ENCODE measurements at regions not wholly inside any gene's neighbourhood (a gene's known extent, or its start where the extent isn't known, plus 50 kb on each side); places are given as distances from the start of the nearest gene placed in this dataset.

DNA sequence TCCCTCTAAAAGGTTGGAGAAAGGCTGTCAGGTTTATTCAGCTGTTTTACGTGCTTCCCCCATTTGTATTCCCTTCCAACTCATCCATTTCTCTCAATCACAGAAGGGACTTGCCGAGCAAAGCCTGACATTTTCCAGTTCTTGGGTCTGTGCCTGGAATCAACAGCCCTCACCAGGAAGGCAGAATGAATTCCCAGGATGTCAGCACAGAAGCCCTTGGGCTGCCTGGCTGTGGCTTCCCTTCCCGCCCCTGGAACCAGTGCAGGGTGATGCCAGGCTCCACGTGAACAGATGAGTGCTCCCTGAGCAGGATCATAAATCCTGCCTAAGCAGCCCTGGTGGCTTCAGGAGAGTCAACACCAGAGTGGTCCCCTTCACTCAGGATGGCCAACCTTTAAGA is 86.1 kb upstream of the CD83 start:
- no peak overlapping the region for H3K4me3 Mint-ChIP-seq
- no peaks in the 10 kb centered on the region for H4K20me1 ChIP-seq (ENCODE audit: insufficient read depth, low read length)

DNA sequence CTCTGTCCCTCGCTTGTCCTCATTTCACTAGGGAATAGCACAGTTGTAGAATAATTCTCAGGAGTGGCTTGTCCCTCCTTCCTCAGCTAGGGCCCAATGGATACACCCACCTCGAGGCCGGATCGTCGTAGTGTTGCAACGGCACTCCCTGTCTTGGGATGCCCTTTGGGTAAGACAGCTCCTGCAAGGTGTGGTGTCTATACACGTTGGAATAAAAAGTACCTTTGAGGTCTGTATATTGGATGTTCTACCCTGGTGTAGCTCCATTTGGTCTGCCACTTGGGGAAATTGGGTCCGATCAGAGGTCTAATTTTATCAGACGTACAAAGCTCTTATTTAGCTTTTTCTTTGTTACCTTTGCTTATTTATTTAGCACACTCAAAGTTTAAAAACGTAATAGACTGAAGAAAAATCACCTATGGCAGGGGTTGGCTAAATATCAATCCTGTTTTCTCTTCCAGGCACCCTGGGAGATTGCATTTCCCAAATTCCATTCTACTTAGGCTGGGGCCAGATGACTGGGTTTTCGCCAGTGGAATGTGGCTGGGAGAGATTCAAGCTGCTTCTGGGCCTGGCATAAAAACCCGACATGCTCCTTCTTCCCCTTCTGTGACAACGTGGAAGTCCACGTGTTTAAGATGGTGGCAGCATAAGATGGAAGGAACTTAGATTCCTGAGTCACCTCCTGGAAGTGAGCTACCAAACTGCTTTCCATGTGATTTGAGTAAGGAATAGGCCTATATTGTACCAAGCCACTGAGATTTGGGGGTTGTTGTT is 82.3 kb upstream of the CD83 start:
- Histone ChIP-seq H2AFZ (ENCODE audit: insufficient read depth, low read depth, low read length, poor library complexity, severe bottlenecking) (no peak overlapping the region), H3K27me3 (ENCODE audit: control insufficient read depth in 2 of 2, insufficient read depth in 2 of 2, low read length in 2 of 2) (no peaks in the 10 kb centered on the region), H4K20me1 (ENCODE audit: insufficient read depth, low read length) (no peaks in the 10 kb centered on the region), H3K9ac (ENCODE audit: insufficient read depth, low read length, poor library complexity, severe bottlenecking) (no peak overlapping the region), H3K36me3 (replicated peaks in 1 of 2; ENCODE audit: control insufficient read depth in 1 of 2, insufficient read depth in 2 of 2, low read length in 2 of 2) (no peaks in the 10 kb centered on the region), H3K9me3 (replicated peaks in 1 of 2; ENCODE audit: control insufficient read depth in 1 of 2, insufficient read depth in 1 of 2, low read length in 2 of 2) (no peaks in the 10 kb centered on the region), H3K79me2 (ENCODE audit: insufficient read depth, low read length) (no peaks in the 10 kb centered on the region), H3K4me2 (replicated peaks; ENCODE audit: extremely low read depth, low read length, poor library complexity, severe bottlenecking) (no peak overlapping the region), H3K4me1 (ENCODE audit: control insufficient read depth in 1 of 2, insufficient read depth in 2 of 2, low read length in 2 of 2) (peaks cover 9 to 12% of the 10 kb centered on the region in 2 donors), H3K4me3 (replicated peaks in 1 of 3; ENCODE audit: low read depth in 2 of 3, low read length in 3 of 3) (no peak overlapping the region), H3K27ac (ENCODE audit: low read depth in 1 of 2, low read length in 2 of 2) (no peak overlapping the region)
- intact Hi-C loops (cut with micrococcal nuclease), result loop anchor here (10.0 kb wide), 1 partner anchor 110 kb away; the partner anchor contains the start of gene RNF182 (in 2 of the 2)
- WGBS (ENCODE audit: insufficient coverage), result 100% methylated on average over 6 of the region's 14 CpGs
- TF ChIP-seq, protein P1, sequence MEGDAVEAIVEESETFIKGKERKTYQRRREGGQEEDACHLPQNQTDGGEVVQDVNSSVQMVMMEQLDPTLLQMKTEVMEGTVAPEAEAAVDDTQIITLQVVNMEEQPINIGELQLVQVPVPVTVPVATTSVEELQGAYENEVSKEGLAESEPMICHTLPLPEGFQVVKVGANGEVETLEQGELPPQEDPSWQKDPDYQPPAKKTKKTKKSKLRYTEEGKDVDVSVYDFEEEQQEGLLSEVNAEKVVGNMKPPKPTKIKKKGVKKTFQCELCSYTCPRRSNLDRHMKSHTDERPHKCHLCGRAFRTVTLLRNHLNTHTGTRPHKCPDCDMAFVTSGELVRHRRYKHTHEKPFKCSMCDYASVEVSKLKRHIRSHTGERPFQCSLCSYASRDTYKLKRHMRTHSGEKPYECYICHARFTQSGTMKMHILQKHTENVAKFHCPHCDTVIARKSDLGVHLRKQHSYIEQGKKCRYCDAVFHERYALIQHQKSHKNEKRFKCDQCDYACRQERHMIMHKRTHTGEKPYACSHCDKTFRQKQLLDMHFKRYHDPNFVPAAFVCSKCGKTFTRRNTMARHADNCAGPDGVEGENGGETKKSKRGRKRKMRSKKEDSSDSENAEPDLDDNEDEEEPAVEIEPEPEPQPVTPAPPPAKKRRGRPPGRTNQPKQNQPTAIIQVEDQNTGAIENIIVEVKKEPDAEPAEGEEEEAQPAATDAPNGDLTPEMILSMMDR (IDR thresholded peaks at IDR 0.05), result no peak
- peaks cover 5 to 9% (median 7%) of the 10 kb centered on the region in 3 donors for H3K27me3 Mint-ChIP-seq (ENCODE audit: low read depth in 3 of 3)
- no peak for DNase-seq
- H3K9me3 Mint-ChIP-seq, result peaks cover 0 to 3% (median 0%) of the 10 kb centered on the region in 7 donors
- no peak overlapping the region for H3K4me3 Mint-ChIP-seq
- H3K27ac Mint-ChIP-seq, result no peak overlapping the region
- no peaks in the 10 kb centered on the region for H3K36me3 Mint-ChIP-seq
- H3K4me1 Mint-ChIP-seq, result peaks cover 14% of the 10 kb centered on the region

More for the DNA sequence above, 86.1 kb upstream of the CD83 start:
- Histone ChIP-seq H3K4me3 (replicated peaks in 1 of 3; ENCODE audit: low read depth in 2 of 3, low read length in 3 of 3) (no peak overlapping the region), H3K9ac (ENCODE audit: insufficient read depth, low read length, poor library complexity, severe bottlenecking) (no peak overlapping the region), H3K27ac (ENCODE audit: low read depth in 1 of 2, low read length in 2 of 2) (no peak overlapping the region), H3K4me2 (replicated peaks; ENCODE audit: extremely low read depth, low read length, poor library complexity, severe bottlenecking) (no peak overlapping the region), H3K9me3 (replicated peaks in 1 of 2; ENCODE audit: control insufficient read depth in 1 of 2, insufficient read depth in 1 of 2, low read length in 2 of 2) (no peaks in the 10 kb centered on the region), H3K27me3 (ENCODE audit: control insufficient read depth in 2 of 2, insufficient read depth in 2 of 2, low read length in 2 of 2) (no peaks in the 10 kb centered on the region), H3K4me1 (ENCODE audit: control insufficient read depth in 1 of 2, insufficient read depth in 2 of 2, low read length in 2 of 2) (no peaks in the 10 kb centered on the region), H2AFZ (ENCODE audit: insufficient read depth, low read depth, low read length, poor library complexity, severe bottlenecking) (no peak overlapping the region), H3K79me2 (ENCODE audit: insufficient read depth, low read length) (no peaks in the 10 kb centered on the region), H3K36me3 (replicated peaks in 1 of 2; ENCODE audit: control insufficient read depth in 1 of 2, insufficient read depth in 2 of 2, low read length in 2 of 2) (no peaks in the 10 kb centered on the region)
- peaks cover 0 to 3% (median 0%) of the 10 kb centered on the region in 7 donors for H3K9me3 Mint-ChIP-seq
- no peaks in the 10 kb centered on the region for H3K36me3 Mint-ChIP-seq
- no peak for DNase-seq
- H3K27me3 Mint-ChIP-seq (ENCODE audit: low read depth in 3 of 3), result peaks cover 9% of the 10 kb centered on the region in 3 donors
- H3K4me1 Mint-ChIP-seq, result peaks cover 3% of the 10 kb centered on the region
- 90% methylated on average over 3 of the region's 4 CpGs for WGBS (ENCODE audit: insufficient coverage)
- intact Hi-C loops (cut with micrococcal nuclease), result loop anchor here (10.0 kb wide), 1 partner anchor 107 kb away; the partner anchor contains the start of gene RNF182 (in 2 of the 2)
- H3K27ac Mint-ChIP-seq, result no peak overlapping the region
- TF ChIP-seq, protein P1 (IDR thresholded peaks at IDR 0.05), result no peak
